ENCODE measurements at regions not wholly inside any gene's neighbourhood (a gene's known extent, or its start where the extent isn't known, plus 50 kb on each side); places are given as distances from the start of the nearest gene placed in this dataset.
"Not testable (repeated sequence)": the region's sequence is repeated elsewhere in the genome, so short reads cannot be mapped to it uniquely, and the experiment has no call there.

DNA sequence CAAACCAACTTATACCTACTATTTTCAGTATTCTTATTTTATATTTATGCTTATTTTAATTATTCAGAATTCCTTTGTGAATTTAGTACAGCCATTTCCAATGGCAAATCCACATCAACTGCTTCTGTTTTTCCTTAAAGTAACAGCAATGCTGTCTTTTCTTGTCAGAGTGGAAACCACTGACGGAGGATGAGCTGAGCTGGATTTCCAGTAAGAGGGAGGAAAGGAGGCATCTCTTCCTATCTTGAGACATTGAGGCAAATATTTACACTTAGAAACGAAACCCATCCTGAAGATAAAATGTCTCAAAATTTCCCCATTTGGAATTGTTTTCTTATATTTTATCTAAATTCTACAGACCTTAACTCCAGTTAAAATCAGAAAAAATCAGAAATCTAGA lies 66.1 kb upstream of the SLC44A3 start:
- POLR2A ChIA-PET (ENCODE audit: partially characterized antibody) = no interaction called here
- H3K27ac ChIP-seq (ENCODE audit: low read depth, low read length) = no peak overlapping the region
- H3K4me3 ChIP-seq (ENCODE audit: low read length in 2 of 2) = no peak overlapping the region
- peaks cover 0 to 2% (median 0%) of the 10 kb centered on the region in 4 donors for H3K4me1 Mint-ChIP-seq
- no peaks in the 10 kb centered on the region for H3K27me3 ChIP-seq (ENCODE audit: insufficient read depth, low read length)
- peaks cover 7 to 10% of the 10 kb centered on the region in 2 donors for H3K27me3 Mint-ChIP-seq
- H3K4me3 Mint-ChIP-seq = no peak overlapping the region
- peaks cover 0 to 12% (median 2%) of the 10 kb centered on the region in 8 donors for H3K9me3 Mint-ChIP-seq
- DNase-seq = no peak
- H3K9me3 ChIP-seq (ENCODE audit: control insufficient read depth in 1 of 2, low read length in 2 of 2) = no peaks in the 10 kb centered on the region
- intact Hi-C loops (cut with micrococcal nuclease) = no loop called here
- CTCF ChIA-PET (ENCODE audit: partially characterized antibody) = no interaction called here
- H3K36me3 Mint-ChIP-seq = no peaks in the 10 kb centered on the region
- no peak overlapping the region for H3K27ac Mint-ChIP-seq
- H3K36me3 ChIP-seq (ENCODE audit: insufficient read depth, low read length) = no peaks in the 10 kb centered on the region
- no peaks in the 10 kb centered on the region for H3K4me1 ChIP-seq (ENCODE audit: insufficient read depth, low read length)

DNA sequence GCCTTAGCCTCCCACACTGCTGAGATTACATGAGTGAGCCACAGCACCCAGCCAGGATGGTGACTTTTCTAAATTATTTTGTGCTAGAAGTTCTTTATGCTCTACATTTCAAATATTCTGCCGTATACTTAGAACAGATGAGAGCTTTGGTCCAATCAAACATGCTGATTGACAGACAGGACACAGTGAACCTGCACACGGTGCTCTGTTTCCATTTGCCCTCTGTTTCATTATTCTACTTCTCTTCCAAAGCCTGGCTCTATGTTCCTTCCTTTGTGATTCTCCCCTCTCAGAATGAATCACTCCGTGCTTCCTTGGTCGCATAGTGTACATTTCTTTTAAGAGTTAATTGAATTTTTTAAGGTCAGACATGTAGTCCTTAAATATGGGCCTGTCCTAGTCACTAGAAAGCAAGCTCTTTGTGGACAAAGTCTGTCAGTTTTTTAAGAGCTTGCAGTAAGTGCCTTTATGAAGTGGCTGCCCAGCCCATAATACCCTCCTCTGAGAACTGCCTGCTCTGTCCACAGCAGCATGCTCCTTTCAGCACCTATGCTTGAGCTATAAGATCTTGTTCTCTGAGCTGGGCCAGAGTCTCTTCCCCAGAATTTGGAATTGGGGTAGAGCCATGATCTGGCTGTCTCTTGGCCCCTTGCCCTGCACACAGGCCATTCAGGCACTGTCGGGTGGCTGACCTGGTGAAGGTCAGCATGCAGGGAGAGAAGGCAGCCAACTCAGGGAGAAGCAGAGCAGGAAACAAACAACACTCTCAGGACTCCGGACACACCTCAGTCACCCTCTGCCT lies 66.8 kb upstream of the SLC44A3 start:
- Histone ChIP-seq H3K36me3 (ENCODE audit: insufficient read depth, low read length) (no peaks in the 10 kb centered on the region), H3K4me1 (ENCODE audit: insufficient read depth, low read length) (no peaks in the 10 kb centered on the region), H3K4me3 (ENCODE audit: low read length in 2 of 2) (no peak overlapping the region), H3K9me3 (ENCODE audit: control insufficient read depth in 1 of 2, low read length in 2 of 2) (no peaks in the 10 kb centered on the region), H3K27ac (ENCODE audit: low read depth, low read length) (no peak overlapping the region), H3K27me3 (ENCODE audit: insufficient read depth, low read length) (no peaks in the 10 kb centered on the region)
- H3K4me3 Mint-ChIP-seq = no peak overlapping the region
- peaks cover 0 to 2% (median 0%) of the 10 kb centered on the region in 4 donors for H3K4me1 Mint-ChIP-seq
- no peaks in the 10 kb centered on the region for H3K36me3 Mint-ChIP-seq
- intact Hi-C loops (cut with micrococcal nuclease) = no loop called here
- H3K9me3 Mint-ChIP-seq = peaks cover 0 to 16% (median 6%) of the 10 kb centered on the region in 8 donors
- H3K27ac Mint-ChIP-seq = no peak overlapping the region
- no peak for DNase-seq
- H3K27me3 Mint-ChIP-seq = peaks cover 7 to 10% of the 10 kb centered on the region in 2 donors
- POLR2A ChIA-PET (ENCODE audit: partially characterized antibody) = no interaction called here
- CTCF ChIA-PET (ENCODE audit: partially characterized antibody) = no interaction called here

- H3K36me3 ChIP-seq (ENCODE audit: insufficient read depth, low read length); H3K4me3 ChIP-seq (ENCODE audit: low read length in 2 of 2); H3K4me3 Mint-ChIP-seq; H3K4me1 Mint-ChIP-seq; intact Hi-C loops (cut with micrococcal nuclease); H3K27me3 ChIP-seq (ENCODE audit: insufficient read depth, low read length); CTCF ChIA-PET (ENCODE audit: partially characterized antibody); H3K27me3 Mint-ChIP-seq; POLR2A ChIA-PET (ENCODE audit: partially characterized antibody); H3K4me1 ChIP-seq (ENCODE audit: insufficient read depth, low read length); H3K9me3 ChIP-seq (ENCODE audit: control insufficient read depth in 1 of 2, low read length in 2 of 2); H3K27ac Mint-ChIP-seq; H3K27ac ChIP-seq (ENCODE audit: low read depth, low read length); DNase-seq; H3K36me3 Mint-ChIP-seq: not testable (repeated sequence)
- H3K9me3 Mint-ChIP-seq = peaks cover 0 to 16% (median 5%) of the 10 kb centered on the region in 8 donors
These were observed 68.7 kb upstream of the SLC44A3 start for GRCh38 chr1:94751483-94751882.

- no peak overlapping the region for H3K4me3 ChIP-seq (ENCODE audit: low read length in 2 of 2)
- intact Hi-C loops (cut with micrococcal nuclease) = no loop called here
- no peaks in the 10 kb centered on the region for H3K36me3 ChIP-seq (ENCODE audit: insufficient read depth, low read length)
- Mint-ChIP-seq H3K4me1 (no peaks in the 10 kb centered on the region), H3K27ac (no peak overlapping the region), H3K27me3 (peaks cover 5 to 9% of the 10 kb centered on the region in 2 donors), H3K9me3 (peaks cover 0 to 9% (median 5%) of the 10 kb centered on the region in 8 donors), H3K36me3 (no peaks in the 10 kb centered on the region), H3K4me3 (no peak overlapping the region)
- no peaks in the 10 kb centered on the region for H3K4me1 ChIP-seq (ENCODE audit: insufficient read depth, low read length)
- DNase-seq = no peak
- ChIA-PET CTCF (ENCODE audit: partially characterized antibody) (no interaction called here), POLR2A (ENCODE audit: partially characterized antibody) (no interaction called here)
- no peak overlapping the region for H3K27ac ChIP-seq (ENCODE audit: low read depth, low read length)
- H3K27me3 ChIP-seq (ENCODE audit: insufficient read depth, low read length) = no peaks in the 10 kb centered on the region
- H3K9me3 ChIP-seq (ENCODE audit: control insufficient read depth in 1 of 2, low read length in 2 of 2) = no peaks in the 10 kb centered on the region
These were observed 73.3 kb upstream of the SLC44A3 start for GRCh38 chr1:94746635-94747525.

- H3K4me3 Mint-ChIP-seq = no peak overlapping the region
- CTCF ChIA-PET (ENCODE audit: partially characterized antibody) = no interaction called here
- H3K4me3 ChIP-seq (ENCODE audit: low read length in 2 of 2) = no peak overlapping the region
- H3K27ac Mint-ChIP-seq = no peak overlapping the region
- DNase-seq = no peak
- H3K4me1 ChIP-seq (ENCODE audit: insufficient read depth, low read length) = no peaks in the 10 kb centered on the region
- intact Hi-C loops (cut with micrococcal nuclease) = no loop called here
- POLR2A ChIA-PET (ENCODE audit: partially characterized antibody) = no interaction called here
- H3K36me3 Mint-ChIP-seq = no peaks in the 10 kb centered on the region
- peaks cover 0 to 9% (median 3%) of the 10 kb centered on the region in 8 donors for H3K9me3 Mint-ChIP-seq
- peaks cover 5 to 9% of the 10 kb centered on the region in 2 donors for H3K27me3 Mint-ChIP-seq
- H3K27ac ChIP-seq (ENCODE audit: low read depth, low read length) = no peak overlapping the region
- no peaks in the 10 kb centered on the region for H3K27me3 ChIP-seq (ENCODE audit: insufficient read depth, low read length)
- no peaks in the 10 kb centered on the region for H3K9me3 ChIP-seq (ENCODE audit: control insufficient read depth in 1 of 2, low read length in 2 of 2)
- no peaks in the 10 kb centered on the region for H3K36me3 ChIP-seq (ENCODE audit: insufficient read depth, low read length)
- peaks cover 0 to 1% (median 0%) of the 10 kb centered on the region in 4 donors for H3K4me1 Mint-ChIP-seq
These were observed 74.4 kb upstream of the SLC44A3 start for GRCh38 chr1:94745742-94746141.

DNA sequence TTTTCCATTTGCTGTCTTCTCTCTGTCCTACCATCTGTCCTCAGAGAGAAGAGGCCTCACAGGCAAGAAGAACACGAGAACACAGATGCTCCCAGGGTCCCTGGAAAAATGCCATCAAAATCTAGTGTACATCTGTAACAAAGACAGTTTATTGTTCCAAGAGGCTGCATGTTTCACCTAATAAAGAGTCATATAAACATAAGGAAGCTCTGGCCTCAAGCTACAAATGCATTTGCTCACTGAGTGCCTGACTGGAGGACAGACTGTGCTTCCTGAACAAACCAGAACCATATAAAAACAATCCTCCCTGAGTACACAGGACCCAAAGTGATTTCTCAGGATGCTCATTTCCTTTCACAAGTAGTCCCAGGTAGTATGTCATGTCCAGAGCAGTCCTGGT lies 76.3 kb upstream of the SLC44A3 start:
- H3K27me3 Mint-ChIP-seq = peaks cover 9 to 10% of the 10 kb centered on the region in 2 donors
- H3K27ac Mint-ChIP-seq = peak overlapping the region in 1 of 7 donors; percentile 16
- Histone ChIP-seq H3K27me3 (ENCODE audit: insufficient read depth, low read length) (no peaks in the 10 kb centered on the region), H3K27ac (ENCODE audit: low read depth, low read length) (no peak overlapping the region), H3K4me1 (ENCODE audit: insufficient read depth, low read length) (no peaks in the 10 kb centered on the region), H3K36me3 (ENCODE audit: insufficient read depth, low read length) (no peaks in the 10 kb centered on the region), H3K9me3 (ENCODE audit: control insufficient read depth in 1 of 2, low read length in 2 of 2) (no peaks in the 10 kb centered on the region), H3K4me3 (ENCODE audit: low read length in 2 of 2) (no peak overlapping the region)
- H3K36me3 Mint-ChIP-seq = no peaks in the 10 kb centered on the region
- H3K4me1 Mint-ChIP-seq = peaks cover 0 to 1% (median 0%) of the 10 kb centered on the region in 4 donors
- CTCF ChIA-PET (ENCODE audit: partially characterized antibody) = interaction anchor here (0.6 kb wide), 1 partner anchor 934 kb away, joined by 3 read pairs; no protein-coding TSS in a partner anchor
- intact Hi-C loops (cut with micrococcal nuclease) = no loop called here
- no peak for DNase-seq
- POLR2A ChIA-PET (ENCODE audit: partially characterized antibody) = no interaction called here
- H3K4me3 Mint-ChIP-seq = no peak overlapping the region
- H3K9me3 Mint-ChIP-seq = peaks cover 0 to 7% (median 4%) of the 10 kb centered on the region in 8 donors

- H3K4me3 ChIP-seq (ENCODE audit: low read length in 2 of 2) = no peak overlapping the region
- Mint-ChIP-seq H3K36me3 (no peaks in the 10 kb centered on the region), H3K27ac (no peak overlapping the region), H3K4me1 (peaks cover 0 to 1% (median 0%) of the 10 kb centered on the region in 4 donors), H3K4me3 (no peak overlapping the region), H3K27me3 (peaks cover 9 to 13% of the 10 kb centered on the region in 2 donors), H3K9me3 (peaks cover 0 to 4% (median 1%) of the 10 kb centered on the region in 8 donors)
- no peaks in the 10 kb centered on the region for H3K36me3 ChIP-seq (ENCODE audit: insufficient read depth, low read length)
- no peaks in the 10 kb centered on the region for H3K27me3 ChIP-seq (ENCODE audit: insufficient read depth, low read length)
- DNase-seq = no peak
- ChIA-PET POLR2A (ENCODE audit: partially characterized antibody) (no interaction called here), CTCF (ENCODE audit: partially characterized antibody) (no interaction called here)
- intact Hi-C loops (cut with micrococcal nuclease) = no loop called here
- H3K4me1 ChIP-seq (ENCODE audit: insufficient read depth, low read length) = no peaks in the 10 kb centered on the region
- no peak overlapping the region for H3K27ac ChIP-seq (ENCODE audit: low read depth, low read length)
- no peaks in the 10 kb centered on the region for H3K9me3 ChIP-seq (ENCODE audit: control insufficient read depth in 1 of 2, low read length in 2 of 2)
These were observed 78.2 kb upstream of the SLC44A3 start for GRCh38 chr1:94741996-94742395.

All from CD4-positive, alpha-beta memory T cell (primary cell).